HEK293 (cell line): ENCODE measurements at regions not wholly inside any gene's neighbourhood (a gene's known extent, or its start where the extent isn't known, plus 50 kb on each side); places are given as distances from the start of the nearest gene placed in this dataset.

Experiments
- CTCF ChIA-PET: fragments of 350-600 bp; formaldehyde crosslinking; extraction: SDS; loops from one replicate; lab custom pipeline; 2021; ENCODE audit warnings: antibody characterized with exemption; lab: Yijun Ruan, JAX
- POLR2A ChIA-PET: fragments of 300-600 bp; formaldehyde crosslinking; extraction: SDS; loops from one replicate; lab custom pipeline; 2020; ENCODE audit warnings: antibody characterized with exemption, inconsistent platforms; lab: Yijun Ruan, JAX
- H3K27ac ChIP-seq: fragments of 200-500 bp; sonication (Bioruptor generic); 2 replicates; pipeline ENCODE4 v1.5.1; 2014; ENCODE audit warnings: low read depth, low read length, control low read depth, inconsistent platforms; ENCODE audit errors: extremely low read depth
- H3K36me3 ChIP-seq, 2 experiments: fragments of 200-500 bp in 1 of 2; sonication (Bioruptor generic) in 1 of 2; 1 replicate in 1 of 2; 2 replicates in 1 of 2; pipeline ENCODE4 v1.5.1; 2014 to 2017; ENCODE audit warnings: inconsistent platforms in 2 of 2, low read length in 2 of 2; ENCODE audit not compliant: control insufficient read depth in 2 of 2, insufficient read depth in 1 of 2
- H3K4me1 ChIP-seq: fragments of 200-500 bp; sonication (Bioruptor generic); 2 replicates; pipeline ENCODE4 v1.5.1; 2014; ENCODE audit warnings: mild to moderate bottlenecking, low read length, inconsistent platforms; ENCODE audit not compliant: control insufficient read depth, insufficient read depth
- H3K4me3 ChIP-seq: 2 replicates; pipeline ENCODE4 v1.5.1; 2011; ENCODE audit warnings: low read depth, mild to moderate bottlenecking, control low read depth, low read length, moderate library complexity
- H3K9me3 ChIP-seq: fragments of 200-500 bp; sonication (Bioruptor generic); 2 replicates; pipeline ENCODE4 v1.5.1; 2014; ENCODE audit warnings: low read depth, low read length, inconsistent platforms; ENCODE audit not compliant: control insufficient read depth, insufficient read depth
- HOXA7 ChIP-seq: sonication (generic); formaldehyde crosslinking; IDR thresholded peaks from 2 replicates; pipeline ENCODE4 v1.8.1; 2022; ENCODE audit warnings: missing genetic modification reagents, borderline replicate concordance
- MEIS1 ChIP-seq: sonication (generic); formaldehyde crosslinking; IDR thresholded peaks from 2 replicates; pipeline ENCODE4 v1.8.1; 2022; ENCODE audit warnings: missing genetic modification reagents, mild to moderate bottlenecking, borderline replicate concordance
- MZF1 ChIP-seq: fragments of 450-650 bp; formaldehyde crosslinking; IDR thresholded peaks from 2 replicates; pipeline ENCODE4 v1.5.1; 2017; ENCODE audit warnings: missing biosample characterization, missing genetic modification characterization, borderline replicate concordance
- SALL2 ChIP-seq: fragments of 450-650 bp; formaldehyde crosslinking; IDR thresholded peaks from 2 replicates; pipeline ENCODE4 v1.5.0; 2017; ENCODE audit warnings: missing biosample characterization, mild to moderate bottlenecking, missing genetic modification characterization, borderline replicate concordance
- WT1 ChIP-seq: fragments of 450-650 bp; formaldehyde crosslinking; IDR thresholded peaks from 2 replicates; pipeline ENCODE4 v1.5.1; 2016; ENCODE audit warnings: missing biosample characterization, missing genetic modification characterization
- ZBTB21 ChIP-seq: fragments of 450-650 bp; formaldehyde crosslinking; IDR thresholded peaks from 2 replicates; pipeline ENCODE4 v1.5.1; 2017; ENCODE audit warnings: missing biosample characterization, missing genetic modification characterization
- ZBTB48 ChIP-seq: fragments of 450-650 bp; formaldehyde crosslinking; IDR thresholded peaks from 2 replicates; pipeline ENCODE4 v1.5.1; 2016; ENCODE audit warnings: missing biosample characterization, missing genetic modification characterization
- ZBTB7A ChIP-seq: fragments of 450-650 bp; formaldehyde crosslinking; IDR thresholded peaks from 2 replicates; pipeline ENCODE4 v1.5.1; 2016; ENCODE audit warnings: low read depth, missing biosample characterization, missing genetic modification characterization
- ZFP37 ChIP-seq: fragments of 450-650 bp; formaldehyde crosslinking; IDR thresholded peaks from 2 replicates; pipeline ENCODE4 v1.5.1; 2016; ENCODE audit warnings: missing biosample characterization, missing genetic modification characterization
- ZIC2 ChIP-seq: fragments of 450-650 bp; formaldehyde crosslinking; IDR thresholded peaks from 2 replicates; pipeline ENCODE4 v1.5.1; 2016; ENCODE audit warnings: missing biosample characterization, missing genetic modification characterization
- ZNF121 ChIP-seq: fragments of 450-650 bp; formaldehyde crosslinking; IDR thresholded peaks from 2 replicates; pipeline ENCODE4 v1.5.1; 2016; ENCODE audit warnings: missing biosample characterization, missing genetic modification characterization
- ZNF140 ChIP-seq: fragments of 450-650 bp; formaldehyde crosslinking; IDR thresholded peaks from 2 replicates; pipeline ENCODE4 v1.5.1; 2016; ENCODE audit warnings: missing biosample characterization, missing genetic modification characterization
- ZNF2 ChIP-seq: fragments of 450-650 bp; formaldehyde crosslinking; IDR thresholded peaks from 2 replicates; pipeline ENCODE4 v1.5.1; 2016; ENCODE audit warnings: missing biosample characterization, missing genetic modification characterization
- ZNF23 ChIP-seq: fragments of 450-650 bp; formaldehyde crosslinking; IDR thresholded peaks from 2 replicates; pipeline ENCODE4 v1.5.1; 2016; ENCODE audit warnings: missing biosample characterization, missing genetic modification characterization, borderline replicate concordance
- ZNF248 ChIP-seq: fragments of 450-650 bp; formaldehyde crosslinking; IDR thresholded peaks from 2 replicates; pipeline ENCODE4 v1.5.1; 2017; ENCODE audit warnings: missing biosample characterization, missing genetic modification characterization
- ZNF274 ChIP-seq, 2 experiments: fragments of 200-500 bp in 1 of 2; fragments of 450-650 bp in 1 of 2; sonication (Bioruptor generic) in 1 of 2; formaldehyde crosslinking in 1 of 2; IDR thresholded peaks; 2 replicates each; pipeline versions ENCODE4 v1.5.1 to v1.6.1; 2014 to 2016; ENCODE audit warnings: borderline replicate concordance in 1 of 2, inconsistent platforms in 1 of 2, low read length in 1 of 2, missing biosample characterization in 1 of 2, missing genetic modification characterization in 1 of 2
- ZNF302 ChIP-seq: fragments of 450-650 bp; formaldehyde crosslinking; IDR thresholded peaks from 2 replicates; pipeline ENCODE4 v1.5.1; 2016; ENCODE audit warnings: missing biosample characterization, missing genetic modification characterization, low read depth
- ZNF354C ChIP-seq: fragments of 450-650 bp; formaldehyde crosslinking; IDR thresholded peaks from 2 replicates; pipeline ENCODE4 v1.5.1; 2016; ENCODE audit warnings: missing biosample characterization, missing genetic modification characterization, low read depth, borderline replicate concordance
- ZNF433 ChIP-seq: fragments of 450-650 bp; formaldehyde crosslinking; IDR thresholded peaks from 2 replicates; pipeline ENCODE4 v1.5.1; 2016; ENCODE audit warnings: missing biosample characterization, missing genetic modification characterization, low read depth
- ZNF610 ChIP-seq: fragments of 450-650 bp; formaldehyde crosslinking; IDR thresholded peaks from 2 replicates; pipeline ENCODE4 v1.5.1; 2016; ENCODE audit warnings: missing biosample characterization, missing genetic modification characterization, borderline replicate concordance
- ZNF792 ChIP-seq: fragments of 450-650 bp; formaldehyde crosslinking; IDR thresholded peaks from 2 replicates; pipeline ENCODE4 v1.5.1; 2016; ENCODE audit warnings: missing biosample characterization, missing genetic modification characterization
- ZSCAN23 ChIP-seq: fragments of 450-650 bp; formaldehyde crosslinking; IDR thresholded peaks from 2 replicates; pipeline ENCODE4 v1.5.1; 2016; ENCODE audit warnings: missing biosample characterization, missing genetic modification characterization
- TF ChIP-seq, protein P1 (sequence below): fragments of 450-650 bp; formaldehyde crosslinking; IDR thresholded peaks from 2 replicates; pipeline ENCODE4 v1.5.1; 2016; ENCODE audit warnings: missing biosample characterization, missing genetic modification characterization
- TF ChIP-seq, protein P2 (sequence below): fragments of 450-650 bp; formaldehyde crosslinking; IDR thresholded peaks from 2 replicates; pipeline ENCODE4 v1.5.1; 2016; ENCODE audit warnings: missing biosample characterization, missing genetic modification characterization
- TF ChIP-seq, protein P3 (sequence below): fragments of 450-650 bp; formaldehyde crosslinking; IDR thresholded peaks from 2 replicates; pipeline ENCODE4 v1.5.1; 2016; ENCODE audit warnings: missing biosample characterization, missing genetic modification characterization
- TF ChIP-seq, protein P4 (sequence below): fragments of 450-650 bp; formaldehyde crosslinking; IDR thresholded peaks from 2 replicates; pipeline ENCODE4 v1.5.1; 2016; ENCODE audit warnings: missing biosample characterization, missing genetic modification characterization
- TF ChIP-seq, protein P5 (sequence below): fragments of 450-650 bp; formaldehyde crosslinking; IDR thresholded peaks from 2 replicates; pipeline ENCODE4 v1.5.1; 2016; ENCODE audit warnings: missing biosample characterization, missing genetic modification characterization

DNA sequence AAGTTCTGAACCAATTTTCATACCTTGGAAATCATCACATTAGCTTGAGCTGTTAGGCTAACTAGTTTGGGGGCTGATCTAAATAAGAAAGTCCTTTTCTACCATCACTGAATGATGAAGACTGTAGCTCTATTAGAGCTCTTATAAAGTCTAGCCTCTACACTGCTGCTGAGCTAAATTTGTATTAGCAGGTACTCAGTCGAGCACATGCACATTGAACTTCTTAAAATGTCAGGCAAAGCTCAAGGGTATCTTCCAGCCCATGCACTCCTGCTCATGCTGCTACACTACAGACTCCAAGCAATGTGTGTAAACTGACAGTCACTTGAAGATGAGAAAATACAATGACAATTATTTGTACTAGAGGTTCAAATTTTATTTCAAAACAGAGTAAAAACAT, 158.8 kb upstream of the TMEM229A start (continued):
- TF ChIP-seq MEIS1 (CRISPR knock-in tag) (no peak), MZF1 (tag by site-specific recombination) (no peak), ZSCAN23 (tag by site-specific recombination) (no peak), ZNF433 (tag by site-specific recombination) (no peak), ZBTB48 (tag by site-specific recombination) (no peak), ZNF121 (tag by site-specific recombination) (no peak), ZNF2 (tag by site-specific recombination) (no peak), WT1 (tag by site-specific recombination) (no peak), HOXA7 (CRISPR knock-in tag) (no peak), ZBTB7A (no peak), ZFP37 (tag by site-specific recombination) (no peak)
- TF ChIP-seq, protein P1, sequence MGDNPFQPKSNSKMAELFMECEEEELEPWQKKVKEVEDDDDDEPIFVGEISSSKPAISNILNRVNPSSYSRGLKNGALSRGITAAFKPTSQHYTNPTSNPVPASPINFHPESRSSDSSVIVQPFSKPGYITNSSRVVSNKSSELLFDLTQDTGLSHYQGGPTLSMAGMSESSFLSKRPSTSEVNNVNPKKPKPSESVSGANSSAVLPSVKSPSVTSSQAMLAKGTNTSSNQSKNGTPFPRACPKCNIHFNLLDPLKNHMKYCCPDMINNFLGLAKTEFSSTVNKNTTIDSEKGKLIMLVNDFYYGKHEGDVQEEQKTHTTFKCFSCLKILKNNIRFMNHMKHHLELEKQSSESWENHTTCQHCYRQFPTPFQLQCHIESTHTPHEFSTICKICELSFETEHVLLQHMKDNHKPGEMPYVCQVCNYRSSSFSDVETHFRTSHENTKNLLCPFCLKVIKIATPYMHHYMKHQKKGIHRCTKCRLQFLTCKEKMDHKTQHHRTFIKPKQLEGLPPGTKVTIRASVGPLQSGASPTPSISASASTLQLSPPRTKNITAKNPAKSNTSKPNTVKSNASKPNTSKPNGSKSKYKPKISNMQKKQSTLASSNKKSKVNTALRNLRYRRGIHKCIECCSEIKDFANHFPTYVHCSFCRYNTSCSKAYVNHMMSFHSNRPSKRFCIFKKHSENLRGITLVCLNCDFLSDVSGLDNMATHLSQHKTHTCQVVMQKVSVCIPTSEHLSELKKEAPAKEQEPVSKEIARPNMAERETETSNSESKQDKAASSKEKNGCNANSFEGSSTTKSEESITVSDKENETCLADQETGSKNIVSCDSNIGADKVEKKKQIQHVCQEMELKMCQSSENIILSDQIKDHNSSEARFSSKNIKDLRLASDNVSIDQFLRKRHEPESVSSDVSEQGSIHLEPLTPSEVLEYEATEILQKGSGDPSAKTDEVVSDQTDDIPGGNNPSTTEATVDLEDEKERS (tag by site-specific recombination): no peak

DNA sequence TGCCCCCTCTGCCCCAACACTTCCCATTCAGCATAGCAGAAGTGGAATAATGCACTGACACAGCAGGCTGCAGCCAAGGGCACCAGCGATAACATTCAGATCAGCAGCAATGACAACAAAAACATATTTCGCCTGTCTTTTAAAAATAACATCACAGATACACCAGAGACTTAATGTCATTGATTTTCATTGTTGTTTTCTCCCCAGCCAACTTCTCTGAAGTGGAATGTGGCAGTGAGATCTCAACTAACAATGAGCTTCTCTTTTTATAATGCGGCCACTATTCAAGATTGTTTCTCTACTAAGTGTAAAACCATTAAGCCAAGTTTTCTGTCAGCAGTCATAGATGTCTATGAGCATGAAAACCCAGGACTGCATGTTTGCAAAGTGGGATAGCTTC, 158.2 kb upstream of the TMEM229A start:
- Histone ChIP-seq H3K36me3 (no peaks in the 10 kb centered on the region), H3K4me3 (no peak overlapping the region), H3K27ac (no peak overlapping the region), H3K4me1 (no peaks in the 10 kb centered on the region), H3K9me3 (no peaks in the 10 kb centered on the region)
- CTCF ChIA-PET: no interaction called here
- POLR2A ChIA-PET: no interaction called here
- TF ChIP-seq ZIC2 (tag by site-specific recombination): no peak
- no peak for TF ChIP-seq SALL2
- TF ChIP-seq ZNF140: no peak
- TF ChIP-seq, protein P2, sequence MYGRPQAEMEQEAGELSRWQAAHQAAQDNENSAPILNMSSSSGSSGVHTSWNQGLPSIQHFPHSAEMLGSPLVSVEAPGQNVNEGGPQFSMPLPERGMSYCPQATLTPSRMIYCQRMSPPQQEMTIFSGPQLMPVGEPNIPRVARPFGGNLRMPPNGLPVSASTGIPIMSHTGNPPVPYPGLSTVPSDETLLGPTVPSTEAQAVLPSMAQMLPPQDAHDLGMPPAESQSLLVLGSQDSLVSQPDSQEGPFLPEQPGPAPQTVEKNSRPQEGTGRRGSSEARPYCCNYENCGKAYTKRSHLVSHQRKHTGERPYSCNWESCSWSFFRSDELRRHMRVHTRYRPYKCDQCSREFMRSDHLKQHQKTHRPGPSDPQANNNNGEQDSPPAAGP (tag by site-specific recombination): no peak
- no peak for TF ChIP-seq ZBTB21
- no peak for TF ChIP-seq ZNF248
- TF ChIP-seq ZNF302 (tag by site-specific recombination): no peak
- TF ChIP-seq ZNF610: no peak
- TF ChIP-seq ZNF354C (tag by site-specific recombination): no peak
- TF ChIP-seq, protein P3, sequence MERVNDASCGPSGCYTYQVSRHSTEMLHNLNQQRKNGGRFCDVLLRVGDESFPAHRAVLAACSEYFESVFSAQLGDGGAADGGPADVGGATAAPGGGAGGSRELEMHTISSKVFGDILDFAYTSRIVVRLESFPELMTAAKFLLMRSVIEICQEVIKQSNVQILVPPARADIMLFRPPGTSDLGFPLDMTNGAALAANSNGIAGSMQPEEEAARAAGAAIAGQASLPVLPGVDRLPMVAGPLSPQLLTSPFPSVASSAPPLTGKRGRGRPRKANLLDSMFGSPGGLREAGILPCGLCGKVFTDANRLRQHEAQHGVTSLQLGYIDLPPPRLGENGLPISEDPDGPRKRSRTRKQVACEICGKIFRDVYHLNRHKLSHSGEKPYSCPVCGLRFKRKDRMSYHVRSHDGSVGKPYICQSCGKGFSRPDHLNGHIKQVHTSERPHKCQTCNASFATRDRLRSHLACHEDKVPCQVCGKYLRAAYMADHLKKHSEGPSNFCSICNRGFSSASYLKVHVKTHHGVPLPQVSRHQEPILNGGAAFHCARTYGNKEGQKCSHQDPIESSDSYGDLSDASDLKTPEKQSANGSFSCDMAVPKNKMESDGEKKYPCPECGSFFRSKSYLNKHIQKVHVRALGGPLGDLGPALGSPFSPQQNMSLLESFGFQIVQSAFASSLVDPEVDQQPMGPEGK (tag by site-specific recombination): no peak
- TF ChIP-seq ZNF792 (tag by site-specific recombination): no peak
- TF ChIP-seq, protein P4, sequence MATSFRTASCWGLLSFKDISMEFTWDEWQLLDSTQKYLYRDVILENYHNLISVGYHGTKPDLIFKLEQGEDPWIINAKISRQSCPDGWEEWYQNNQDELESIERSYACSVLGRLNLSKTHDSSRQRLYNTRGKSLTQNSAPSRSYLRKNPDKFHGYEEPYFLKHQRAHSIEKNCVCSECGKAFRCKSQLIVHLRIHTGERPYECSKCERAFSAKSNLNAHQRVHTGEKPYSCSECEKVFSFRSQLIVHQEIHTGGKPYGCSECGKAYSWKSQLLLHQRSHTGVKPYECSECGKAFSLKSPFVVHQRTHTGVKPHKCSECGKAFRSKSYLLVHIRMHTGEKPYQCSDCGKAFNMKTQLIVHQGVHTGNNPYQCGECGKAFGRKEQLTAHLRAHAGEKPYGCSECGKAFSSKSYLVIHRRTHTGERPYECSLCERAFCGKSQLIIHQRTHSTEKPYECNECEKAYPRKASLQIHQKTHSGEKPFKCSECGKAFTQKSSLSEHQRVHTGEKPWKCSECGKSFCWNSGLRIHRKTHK (tag by site-specific recombination): no peak
- TF ChIP-seq, protein P5, sequence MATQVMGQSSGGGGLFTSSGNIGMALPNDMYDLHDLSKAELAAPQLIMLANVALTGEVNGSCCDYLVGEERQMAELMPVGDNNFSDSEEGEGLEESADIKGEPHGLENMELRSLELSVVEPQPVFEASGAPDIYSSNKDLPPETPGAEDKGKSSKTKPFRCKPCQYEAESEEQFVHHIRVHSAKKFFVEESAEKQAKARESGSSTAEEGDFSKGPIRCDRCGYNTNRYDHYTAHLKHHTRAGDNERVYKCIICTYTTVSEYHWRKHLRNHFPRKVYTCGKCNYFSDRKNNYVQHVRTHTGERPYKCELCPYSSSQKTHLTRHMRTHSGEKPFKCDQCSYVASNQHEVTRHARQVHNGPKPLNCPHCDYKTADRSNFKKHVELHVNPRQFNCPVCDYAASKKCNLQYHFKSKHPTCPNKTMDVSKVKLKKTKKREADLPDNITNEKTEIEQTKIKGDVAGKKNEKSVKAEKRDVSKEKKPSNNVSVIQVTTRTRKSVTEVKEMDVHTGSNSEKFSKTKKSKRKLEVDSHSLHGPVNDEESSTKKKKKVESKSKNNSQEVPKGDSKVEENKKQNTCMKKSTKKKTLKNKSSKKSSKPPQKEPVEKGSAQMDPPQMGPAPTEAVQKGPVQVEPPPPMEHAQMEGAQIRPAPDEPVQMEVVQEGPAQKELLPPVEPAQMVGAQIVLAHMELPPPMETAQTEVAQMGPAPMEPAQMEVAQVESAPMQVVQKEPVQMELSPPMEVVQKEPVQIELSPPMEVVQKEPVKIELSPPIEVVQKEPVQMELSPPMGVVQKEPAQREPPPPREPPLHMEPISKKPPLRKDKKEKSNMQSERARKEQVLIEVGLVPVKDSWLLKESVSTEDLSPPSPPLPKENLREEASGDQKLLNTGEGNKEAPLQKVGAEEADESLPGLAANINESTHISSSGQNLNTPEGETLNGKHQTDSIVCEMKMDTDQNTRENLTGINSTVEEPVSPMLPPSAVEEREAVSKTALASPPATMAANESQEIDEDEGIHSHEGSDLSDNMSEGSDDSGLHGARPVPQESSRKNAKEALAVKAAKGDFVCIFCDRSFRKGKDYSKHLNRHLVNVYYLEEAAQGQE: no peak
- no peak for TF ChIP-seq ZNF23
- no peak for TF ChIP-seq ZNF274 (IDR thresholded peaks at IDR 0.05; ENCODE audit: low read length)
- no peak for TF ChIP-seq ZNF274 (tag by site-specific recombination; IDR thresholded peaks at IDR 0.05; ENCODE audit: borderline replicate concordance)
